Vagina (tissue), 2 donors: ENCODE measurements at regions not wholly inside any gene's neighbourhood (a gene's known extent, or its start where the extent isn't known, plus 50 kb on each side); places are given as distances from the start of the nearest gene placed in this dataset.

Source experiments
- DNase-seq, 2 donors: peaks; one replicate each; pipeline ENCODE4 v3.0.0-alpha.2; 2017; ENCODE audit errors: extremely low spot score in 2 of 2
- H3K27ac ChIP-seq: fragments of 200-600 bp; sonication (generic); one replicate; pipeline ENCODE4 v1.5.1; 2019
- H3K27me3 ChIP-seq: fragments of 200-600 bp; sonication (generic); one replicate; pipeline ENCODE4 v1.5.1; 2019
- H3K36me3 ChIP-seq, 2 donors: fragments of 200-600 bp; sonication (generic); one replicate each; pipeline ENCODE4 v1.5.1; 2017 to 2019
- H3K4me1 ChIP-seq: fragments of 200-600 bp; sonication (generic); one replicate; pipeline ENCODE4 v1.5.1; 2019
- H3K4me3 ChIP-seq, 2 donors: fragments of 200-600 bp; sonication (generic); 1 replicate in 1 of 2; 2 replicates in 1 of 2; pipeline ENCODE4 v1.5.1; 2016 to 2019
- H3K9me3 ChIP-seq: fragments of 200-600 bp; sonication (generic); one replicate; pipeline ENCODE4 v1.5.1; 2019
- POLR2A ChIP-seq, 2 donors: fragments of 450-650 bp; IDR thresholded peaks; one replicate each; pipeline ENCODE4 v1.6.1; 2017; ENCODE audit warnings: antibody characterized with exemption in 2 of 2, mild to moderate bottlenecking in 2 of 2, moderate library complexity in 2 of 2
- POLR2AphosphoS5 ChIP-seq, 2 donors: sonication (generic); formaldehyde crosslinking; IDR thresholded peaks; one replicate each; pipeline ENCODE4 v1.9.0; 2017; ENCODE audit warnings: antibody characterized with exemption in 2 of 2, mild to moderate bottlenecking in 2 of 2, low read depth in 1 of 2; ENCODE audit not compliant: insufficient read depth in 1 of 2
- intact Hi-C: fragments of 100-400 bp; cut with DNase I; formaldehyde crosslinking; loops from one replicate; pipeline ENCODE4 v1.15.1; 2023
- TF ChIP-seq, protein P1 (sequence below), 3 experiments: fragments of 450-650 bp in 2 of 3; fragments of 200-600 bp in 1 of 3; sonication (generic) in 1 of 3; IDR thresholded peaks; one replicate each; pipeline ENCODE4 v1.5.1; 2017 to 2019; ENCODE audit warnings: antibody characterized with exemption in 3 of 3, mild to moderate bottlenecking in 2 of 3, moderate library complexity in 2 of 3

DNA sequence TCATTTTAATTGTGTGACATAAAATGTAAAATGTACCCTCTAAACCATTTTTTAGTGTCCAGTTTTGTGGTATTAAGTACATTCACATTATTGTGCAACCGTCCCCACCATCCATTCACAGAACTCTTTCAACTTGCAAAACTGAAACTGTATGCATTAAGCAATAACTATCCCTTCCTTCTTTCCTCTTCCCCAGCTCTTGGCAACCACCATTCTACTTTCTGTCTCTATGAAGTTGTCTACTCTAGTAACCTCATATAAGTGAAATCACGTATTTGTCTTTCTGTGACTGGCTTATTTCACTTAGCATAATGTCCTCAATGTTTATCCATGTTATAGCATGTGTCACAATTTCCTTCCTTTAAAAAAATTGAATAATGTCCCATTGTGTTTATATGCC is 142.4 kb downstream of the C9orf152 start:
- intact Hi-C loops, result loop anchor here (10.0 kb wide), 2 partner anchors 89 to 161 kb away; no protein-coding TSS in a partner anchor
- Histone ChIP-seq H3K36me3 (no peaks in the 10 kb centered on the region), H3K9me3 (no peaks in the 10 kb centered on the region), H3K4me3 (no peak overlapping the region), H3K4me1 (peaks cover 7% of the 10 kb centered on the region), H3K27ac (no peak overlapping the region), H3K27me3 (no peaks in the 10 kb centered on the region)
- TF ChIP-seq POLR2A (IDR thresholded peaks at IDR 0.05) (no peak), POLR2AphosphoS5 (IDR thresholded peaks at IDR 0.05; ENCODE audit: insufficient read depth in 1 of 2, low read depth in 1 of 2) (no peak)
- TF ChIP-seq, protein P1, sequence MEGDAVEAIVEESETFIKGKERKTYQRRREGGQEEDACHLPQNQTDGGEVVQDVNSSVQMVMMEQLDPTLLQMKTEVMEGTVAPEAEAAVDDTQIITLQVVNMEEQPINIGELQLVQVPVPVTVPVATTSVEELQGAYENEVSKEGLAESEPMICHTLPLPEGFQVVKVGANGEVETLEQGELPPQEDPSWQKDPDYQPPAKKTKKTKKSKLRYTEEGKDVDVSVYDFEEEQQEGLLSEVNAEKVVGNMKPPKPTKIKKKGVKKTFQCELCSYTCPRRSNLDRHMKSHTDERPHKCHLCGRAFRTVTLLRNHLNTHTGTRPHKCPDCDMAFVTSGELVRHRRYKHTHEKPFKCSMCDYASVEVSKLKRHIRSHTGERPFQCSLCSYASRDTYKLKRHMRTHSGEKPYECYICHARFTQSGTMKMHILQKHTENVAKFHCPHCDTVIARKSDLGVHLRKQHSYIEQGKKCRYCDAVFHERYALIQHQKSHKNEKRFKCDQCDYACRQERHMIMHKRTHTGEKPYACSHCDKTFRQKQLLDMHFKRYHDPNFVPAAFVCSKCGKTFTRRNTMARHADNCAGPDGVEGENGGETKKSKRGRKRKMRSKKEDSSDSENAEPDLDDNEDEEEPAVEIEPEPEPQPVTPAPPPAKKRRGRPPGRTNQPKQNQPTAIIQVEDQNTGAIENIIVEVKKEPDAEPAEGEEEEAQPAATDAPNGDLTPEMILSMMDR (IDR thresholded peaks at IDR 0.05), result no peak
- DNase-seq, result no peak

DNA sequence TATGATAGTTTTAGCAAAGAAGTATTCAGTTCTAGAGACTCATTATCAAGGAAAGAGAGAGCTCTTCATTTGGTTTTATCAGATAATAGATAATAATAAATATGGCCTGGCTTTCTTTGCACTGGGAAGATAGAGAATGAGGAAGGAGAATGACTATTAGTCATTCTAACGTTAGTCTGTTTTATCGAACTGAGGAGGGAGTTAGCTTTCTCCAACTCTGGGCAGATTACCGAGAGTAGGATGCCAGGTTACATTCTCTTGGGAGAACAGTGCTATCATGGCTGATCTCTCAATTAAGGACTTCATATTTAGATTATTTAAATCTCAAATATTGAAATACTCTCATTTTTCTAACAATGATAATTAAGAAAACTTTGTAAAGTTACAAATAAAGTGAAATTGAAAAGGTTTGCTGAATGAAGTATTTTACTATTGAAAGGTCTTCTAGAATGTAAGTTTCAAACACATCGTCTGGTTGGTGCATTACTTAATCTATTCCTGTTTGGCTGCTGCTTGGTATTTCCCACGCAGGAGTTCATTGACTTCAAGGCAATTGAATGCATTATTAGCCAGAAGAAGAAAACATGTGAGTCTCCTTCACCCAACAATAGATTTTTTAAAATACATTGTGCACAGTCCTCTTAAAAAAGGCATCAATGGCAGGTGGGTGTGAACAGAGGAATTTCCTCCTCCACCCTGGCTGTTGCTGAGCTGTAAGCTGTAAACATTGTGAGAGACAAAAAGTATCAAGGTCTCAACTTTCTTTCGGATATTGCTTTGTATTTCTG is 140.8 kb downstream of the C9orf152 start:
- Histone ChIP-seq H3K4me1 (peaks cover 7% of the 10 kb centered on the region), H3K4me3 (no peak overlapping the region), H3K9me3 (no peaks in the 10 kb centered on the region), H3K27ac (peak overlapping the region; percentile 22), H3K36me3 (no peaks in the 10 kb centered on the region), H3K27me3 (no peaks in the 10 kb centered on the region)
- peak in 1 of 2 donors; percentile 29 for DNase-seq
- TF ChIP-seq POLR2AphosphoS5 (IDR thresholded peaks at IDR 0.05; ENCODE audit: insufficient read depth in 1 of 2, low read depth in 1 of 2) (peak in 1 of 2 donors; percentile 40), POLR2A (IDR thresholded peaks at IDR 0.05) (no peak)
- intact Hi-C loops, result loop anchor here (10.0 kb wide), 2 partner anchors 88 to 162 kb away; no protein-coding TSS in a partner anchor

GRCh38 chr9:110068212-110068611 is 139.7 kb downstream of the C9orf152 start:
- H3K36me3 ChIP-seq, result no peaks in the 10 kb centered on the region
- intact Hi-C loops, result loop anchor here (10.0 kb wide), 2 partner anchors 87 to 163 kb away; no protein-coding TSS in a partner anchor
- peak overlapping the region; percentile 22 for H3K27ac ChIP-seq
- H3K27me3 ChIP-seq, result no peaks in the 10 kb centered on the region
- no peaks in the 10 kb centered on the region for H3K9me3 ChIP-seq
- H3K4me1 ChIP-seq, result peaks cover 7% of the 10 kb centered on the region
- no peak for DNase-seq
- no peak overlapping the region for H3K4me3 ChIP-seq
- TF ChIP-seq, protein P1 (IDR thresholded peaks at IDR 0.05), result no peak
- TF ChIP-seq POLR2AphosphoS5 (IDR thresholded peaks at IDR 0.05; ENCODE audit: insufficient read depth in 1 of 2, low read depth in 1 of 2) (no peak), POLR2A (IDR thresholded peaks at IDR 0.05) (no peak)

- no peak for DNase-seq
Observed at GRCh38 chr9:110069326-110070248, 138.4 kb downstream of the C9orf152 start.

More at GRCh38 chr9:110069326-110070248, 138.4 kb downstream of the C9orf152 start:
- Histone ChIP-seq H3K9me3 (no peaks in the 10 kb centered on the region), H3K27me3 (no peaks in the 10 kb centered on the region), H3K4me3 (no peak overlapping the region), H3K36me3 (no peaks in the 10 kb centered on the region), H3K4me1 (peaks cover 7% of the 10 kb centered on the region), H3K27ac (peak overlapping the region; percentile 22)
- intact Hi-C loops, result loop anchor here (10.0 kb wide), 2 partner anchors 85 to 165 kb away; no protein-coding TSS in a partner anchor
- TF ChIP-seq POLR2A (IDR thresholded peaks at IDR 0.05), result no peak
- TF ChIP-seq POLR2AphosphoS5 (IDR thresholded peaks at IDR 0.05; ENCODE audit: insufficient read depth in 1 of 2, low read depth in 1 of 2), result peak in 1 of 2 donors; percentile 69
- TF ChIP-seq, protein P1 (IDR thresholded peaks at IDR 0.05), result no peak
